ENCODE measurements at regions not wholly inside any gene's neighbourhood (a gene's known extent, or its start where the extent isn't known, plus 50 kb on each side); places are given as distances from the start of the nearest gene placed in this dataset.

- Histone ChIP-seq H3K27ac (ENCODE audit: low read length) (no peak overlapping the region), H3K9me3 (ENCODE audit: control insufficient read depth, low read length) (no peaks in the 10 kb centered on the region), H3K4me3 (ENCODE audit: low read length) (no peak overlapping the region), H3K27me3 (ENCODE audit: control insufficient read depth, insufficient read depth) (peaks cover 3% of the 10 kb centered on the region), H3K4me1 (ENCODE audit: control insufficient read depth, insufficient read depth, low read length) (no peaks in the 10 kb centered on the region)
- ATAC-seq (no peak), DNase-seq (no peak)
- intact Hi-C loops (cut with DNase I) = loop anchor here in 1 of 4 donors (10.0 kb wide), 1 partner anchor 830 kb away; no protein-coding TSS in a partner anchor
- 73% methylated on average over 3 of the region's 3 CpGs for WGBS
These were observed 269.7 kb upstream of the THRB start for GRCh38 chr3:24764236-24764915.

DNA sequence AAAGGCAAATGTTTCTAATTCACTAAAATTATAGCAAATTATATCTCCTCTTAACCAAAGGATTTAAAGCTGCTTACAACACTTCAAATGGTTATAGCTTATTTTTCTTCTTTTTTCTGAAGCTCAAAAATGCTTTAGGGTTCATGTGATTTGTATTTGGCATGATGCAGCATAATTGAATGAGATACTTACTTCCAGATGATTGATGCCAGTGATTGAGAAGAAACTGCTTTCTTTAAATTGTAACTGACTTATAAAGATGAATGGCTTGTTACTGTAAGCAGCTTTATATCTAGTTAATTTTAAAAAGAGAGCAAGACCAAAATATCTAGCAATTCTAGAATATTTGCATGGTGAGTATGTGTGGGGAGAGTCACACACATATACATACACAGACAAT lies 270.7 kb upstream of the THRB start:
- ATAC-seq (no peak), DNase-seq (no peak)
- Histone ChIP-seq H3K27ac (ENCODE audit: low read length) (no peak overlapping the region), H3K4me1 (ENCODE audit: control insufficient read depth, insufficient read depth, low read length) (no peaks in the 10 kb centered on the region), H3K9me3 (ENCODE audit: control insufficient read depth, low read length) (no peaks in the 10 kb centered on the region), H3K27me3 (ENCODE audit: control insufficient read depth, insufficient read depth) (peaks cover 3% of the 10 kb centered on the region), H3K4me3 (ENCODE audit: low read length) (no peak overlapping the region)
- intact Hi-C loops (cut with DNase I) = loop anchor here in 1 of 4 donors (10.0 kb wide), 1 partner anchor 829 kb away; no protein-coding TSS in a partner anchor

- no peak for DNase-seq
- intact Hi-C loops (cut with DNase I) = loop anchor here in 2 of 4 donors (5.0 to 10.0 kb wide), 2 partner anchors 822 to 825 kb away; no protein-coding TSS in a partner anchor
- no peaks in the 10 kb centered on the region for H3K9me3 ChIP-seq (ENCODE audit: control insufficient read depth, low read length)
- H3K27me3 ChIP-seq (ENCODE audit: control insufficient read depth, insufficient read depth) = no peaks in the 10 kb centered on the region
- H3K27ac ChIP-seq (ENCODE audit: low read length) = no peak overlapping the region
- H3K4me3 ChIP-seq (ENCODE audit: low read length) = no peak overlapping the region
- no peak for ATAC-seq
- H3K4me1 ChIP-seq (ENCODE audit: control insufficient read depth, insufficient read depth, low read length) = no peaks in the 10 kb centered on the region
These were observed 275.3 kb upstream of the THRB start for GRCh38 chr3:24769918-24770317.

DNA sequence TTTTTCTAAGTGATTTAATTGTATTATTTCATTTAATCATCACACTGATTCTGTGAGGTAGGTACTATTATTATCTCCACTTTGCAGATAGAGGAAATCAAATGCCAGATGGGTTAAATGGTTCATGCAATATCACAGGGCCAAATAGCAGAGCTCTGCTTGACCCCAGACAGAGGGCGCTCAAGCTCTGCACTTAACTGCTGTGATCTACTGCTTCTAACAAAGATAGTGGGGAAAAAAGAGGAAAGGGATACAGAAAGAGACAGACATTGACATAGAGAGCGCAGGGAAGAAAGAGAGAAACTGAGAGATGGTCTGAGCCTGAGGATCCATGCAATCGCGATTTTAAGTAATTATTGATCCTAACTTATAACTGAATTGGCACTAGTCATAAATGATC lies 279.1 kb upstream of the THRB start:
- Histone ChIP-seq H3K4me1 (ENCODE audit: control insufficient read depth, insufficient read depth, low read length) (no peaks in the 10 kb centered on the region), H3K4me3 (ENCODE audit: low read length) (no peak overlapping the region), H3K27me3 (ENCODE audit: control insufficient read depth, insufficient read depth) (no peaks in the 10 kb centered on the region), H3K9me3 (ENCODE audit: control insufficient read depth, low read length) (no peaks in the 10 kb centered on the region), H3K27ac (ENCODE audit: low read length) (no peak overlapping the region)
- 14% methylated on average over 4 of the region's 4 CpGs for WGBS
- intact Hi-C loops (cut with DNase I) = loop anchor here in 1 of 4 donors (5.0 kb wide), 1 partner anchor 819 kb away; no protein-coding TSS in a partner anchor
- ATAC-seq = peak; percentile 59 to 81
- DNase-seq = peak in 2 of 3 donors; percentile 46 to 72

DNA sequence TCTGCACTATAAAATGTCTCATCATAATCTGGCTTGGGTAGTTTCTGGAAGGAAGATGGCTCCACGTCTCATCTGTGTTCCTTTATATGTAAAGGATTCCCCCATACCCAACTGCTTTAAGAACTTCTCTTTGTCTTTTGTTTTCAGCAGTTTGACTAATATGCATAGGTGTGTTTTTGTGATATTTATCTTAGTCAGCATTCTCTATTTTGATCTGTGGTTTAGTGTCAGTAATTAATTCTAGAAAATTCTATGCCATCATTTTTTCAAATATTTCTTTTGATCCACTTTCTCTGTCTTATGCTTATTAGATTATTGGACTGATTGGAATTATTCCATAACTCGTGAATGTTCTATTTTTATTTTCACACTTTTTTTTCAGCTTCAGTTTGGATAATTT lies 286.3 kb upstream of the THRB start:
- WGBS = 77% methylated on average over 2 of the region's 2 CpGs
- Histone ChIP-seq H3K4me3 (ENCODE audit: low read length) (no peak overlapping the region), H3K27ac (ENCODE audit: low read length) (no peak overlapping the region), H3K4me1 (ENCODE audit: control insufficient read depth, insufficient read depth, low read length) (no peaks in the 10 kb centered on the region), H3K27me3 (ENCODE audit: control insufficient read depth, insufficient read depth) (no peaks in the 10 kb centered on the region), H3K9me3 (ENCODE audit: control insufficient read depth, low read length) (no peaks in the 10 kb centered on the region)
- DNase-seq (no peak), ATAC-seq (no peak)
- intact Hi-C loops (cut with DNase I) = no loop called here

- Histone ChIP-seq H3K4me3 (ENCODE audit: low read length) (no peak overlapping the region), H3K27ac (ENCODE audit: low read length) (no peak overlapping the region), H3K9me3 (ENCODE audit: control insufficient read depth, low read length) (no peaks in the 10 kb centered on the region), H3K27me3 (ENCODE audit: control insufficient read depth, insufficient read depth) (no peaks in the 10 kb centered on the region), H3K4me1 (ENCODE audit: control insufficient read depth, insufficient read depth, low read length) (no peaks in the 10 kb centered on the region)
- ATAC-seq (no peak), DNase-seq (no peak)
- intact Hi-C loops (cut with DNase I) = no loop called here
- 95% methylated on average over 3 of the region's 3 CpGs for WGBS
These were observed 286.8 kb upstream of the THRB start for GRCh38 chr3:24781454-24781853.

GRCh38 chr3:24793896-24794295 lies 299.2 kb upstream of the THRB start:
- H3K4me3 ChIP-seq (ENCODE audit: low read length) = no peak overlapping the region
- 55% methylated on average over 5 of the region's 5 CpGs for WGBS
- intact Hi-C loops (cut with DNase I) = no loop called here
- H3K4me1 ChIP-seq (ENCODE audit: control insufficient read depth, insufficient read depth, low read length) = no peaks in the 10 kb centered on the region
- no peaks in the 10 kb centered on the region for H3K9me3 ChIP-seq (ENCODE audit: control insufficient read depth, low read length)
- H3K27ac ChIP-seq (ENCODE audit: low read length) = no peak overlapping the region
- ATAC-seq (no peak), DNase-seq (no peak)
- no peaks in the 10 kb centered on the region for H3K27me3 ChIP-seq (ENCODE audit: control insufficient read depth, insufficient read depth)

GRCh38 chr3:24802614-24803013 lies 308.0 kb upstream of the THRB start:
- no peaks in the 10 kb centered on the region for H3K9me3 ChIP-seq (ENCODE audit: control insufficient read depth, low read length)
- no peaks in the 10 kb centered on the region for H3K27me3 ChIP-seq (ENCODE audit: control insufficient read depth, insufficient read depth)
- no peak overlapping the region for H3K27ac ChIP-seq (ENCODE audit: low read length)
- intact Hi-C loops (cut with DNase I) = no loop called here
- ATAC-seq = no peak
- no peak overlapping the region for H3K4me3 ChIP-seq (ENCODE audit: low read length)
- DNase-seq = no peak
- WGBS = 77% methylated on average over 2 of the region's 2 CpGs
- no peaks in the 10 kb centered on the region for H3K4me1 ChIP-seq (ENCODE audit: control insufficient read depth, insufficient read depth, low read length)

DNA sequence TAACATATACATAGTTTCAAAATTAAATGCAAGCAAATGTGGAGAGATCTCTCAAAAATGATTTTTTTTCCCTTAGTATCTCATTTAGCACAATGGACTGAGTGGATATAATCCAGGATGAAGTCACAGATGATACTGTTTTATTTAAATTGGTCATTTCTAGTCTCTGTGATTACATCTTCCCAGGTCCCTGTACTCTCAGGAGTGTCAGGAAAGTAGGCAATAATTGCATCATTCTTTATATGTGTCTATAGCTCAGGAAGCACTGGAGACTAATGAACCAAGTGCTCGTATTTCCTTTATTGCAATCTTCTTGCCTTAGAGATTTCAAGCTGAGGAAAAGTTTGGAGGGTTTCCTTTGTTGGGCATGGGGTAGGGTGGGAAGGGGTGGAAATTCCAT lies 309.4 kb upstream of the THRB start:
- WGBS = 90% methylated on average over 1 of the region's 1 CpG
- Histone ChIP-seq H3K4me1 (ENCODE audit: control insufficient read depth, insufficient read depth, low read length) (no peaks in the 10 kb centered on the region), H3K9me3 (ENCODE audit: control insufficient read depth, low read length) (no peaks in the 10 kb centered on the region), H3K27me3 (ENCODE audit: control insufficient read depth, insufficient read depth) (no peaks in the 10 kb centered on the region), H3K4me3 (ENCODE audit: low read length) (no peak overlapping the region), H3K27ac (ENCODE audit: low read length) (no peak overlapping the region)
- DNase-seq = no peak
- no peak for ATAC-seq
- intact Hi-C loops (cut with DNase I) = no loop called here

DNA sequence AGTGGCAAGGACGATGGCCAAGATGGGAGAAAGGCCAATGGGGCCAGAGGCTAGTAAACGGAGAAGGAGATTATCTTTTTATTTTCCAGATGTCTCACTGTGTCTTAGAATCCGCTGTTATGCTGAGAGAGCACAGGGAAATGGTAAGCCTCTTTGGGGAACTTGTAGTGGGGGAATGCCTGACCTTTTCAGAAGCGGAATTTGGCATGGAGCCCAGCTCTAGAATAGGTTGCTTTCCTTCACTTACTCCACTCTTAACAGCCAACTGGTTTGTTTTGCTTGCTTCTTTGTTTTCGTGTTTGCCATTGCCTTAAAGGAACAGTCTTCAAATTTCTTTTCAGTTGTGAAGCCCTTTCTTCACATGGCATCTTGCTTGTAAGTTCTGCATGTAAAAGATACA lies 316.2 kb upstream of the THRB start:
- DNase-seq (no peak), ATAC-seq (peak in 1 of 2 donors; percentile 41)
- intact Hi-C loops (cut with DNase I) = no loop called here
- no peaks in the 10 kb centered on the region for H3K27me3 ChIP-seq (ENCODE audit: control insufficient read depth, insufficient read depth)
- H3K4me3 ChIP-seq (ENCODE audit: low read length) = no peak overlapping the region
- no peak overlapping the region for H3K27ac ChIP-seq (ENCODE audit: low read length)
- WGBS = 27% methylated on average over 5 of the region's 5 CpGs
- no peaks in the 10 kb centered on the region for H3K4me1 ChIP-seq (ENCODE audit: control insufficient read depth, insufficient read depth, low read length)
- no peaks in the 10 kb centered on the region for H3K9me3 ChIP-seq (ENCODE audit: control insufficient read depth, low read length)

GRCh38 chr3:24812116-24812515 lies 317.5 kb upstream of the THRB start:
- 56% methylated on average over 1 of the region's 1 CpG for WGBS

DNA sequence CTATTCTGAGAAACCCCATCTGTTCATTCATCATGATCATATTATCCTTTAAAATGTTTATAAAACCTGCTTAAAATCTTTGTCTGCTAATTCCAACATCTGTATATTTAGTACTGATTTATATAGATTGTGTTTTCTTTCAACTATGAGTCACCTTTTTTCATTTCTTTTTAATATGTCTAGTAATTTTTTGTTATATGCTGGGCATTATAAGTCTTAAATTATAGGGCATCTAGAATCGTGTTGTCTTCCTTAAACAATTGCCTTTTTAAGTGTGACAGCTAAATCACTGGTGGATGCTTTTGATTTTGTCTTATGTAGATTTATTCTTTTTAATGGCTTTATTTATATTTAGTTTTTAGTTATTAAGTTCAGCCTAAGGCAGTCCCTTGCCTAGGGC lies 323.4 kb upstream of the THRB start:
- intact Hi-C loops (cut with DNase I) = no loop called here
- no peak overlapping the region for H3K4me3 ChIP-seq (ENCODE audit: low read length)
- ATAC-seq = no peak
- DNase-seq = no peak
- WGBS = 76% methylated on average over 1 of the region's 1 CpG
- no peaks in the 10 kb centered on the region for H3K27me3 ChIP-seq (ENCODE audit: control insufficient read depth, insufficient read depth)
- H3K27ac ChIP-seq (ENCODE audit: low read length) = no peak overlapping the region
- H3K4me1 ChIP-seq (ENCODE audit: control insufficient read depth, insufficient read depth, low read length) = no peaks in the 10 kb centered on the region
- no peaks in the 10 kb centered on the region for H3K9me3 ChIP-seq (ENCODE audit: control insufficient read depth, low read length)

More at GRCh38 chr3:24812116-24812515, 317.5 kb upstream of the THRB start:
- Histone ChIP-seq H3K27me3 (ENCODE audit: control insufficient read depth, insufficient read depth) (no peaks in the 10 kb centered on the region), H3K27ac (ENCODE audit: low read length) (no peak overlapping the region), H3K4me1 (ENCODE audit: control insufficient read depth, insufficient read depth, low read length) (no peaks in the 10 kb centered on the region), H3K4me3 (ENCODE audit: low read length) (no peak overlapping the region), H3K9me3 (ENCODE audit: control insufficient read depth, low read length) (no peaks in the 10 kb centered on the region)
- DNase-seq = no peak
- intact Hi-C loops (cut with DNase I) = no loop called here
- no peak for ATAC-seq

Data from right cardiac atrium (tissue), 5 donors.